ENCODE measurements at regions not wholly inside any gene's neighbourhood (a gene's known extent, or its start where the extent isn't known, plus 50 kb on each side); places are given as distances from the start of the nearest gene placed in this dataset.

DNA sequence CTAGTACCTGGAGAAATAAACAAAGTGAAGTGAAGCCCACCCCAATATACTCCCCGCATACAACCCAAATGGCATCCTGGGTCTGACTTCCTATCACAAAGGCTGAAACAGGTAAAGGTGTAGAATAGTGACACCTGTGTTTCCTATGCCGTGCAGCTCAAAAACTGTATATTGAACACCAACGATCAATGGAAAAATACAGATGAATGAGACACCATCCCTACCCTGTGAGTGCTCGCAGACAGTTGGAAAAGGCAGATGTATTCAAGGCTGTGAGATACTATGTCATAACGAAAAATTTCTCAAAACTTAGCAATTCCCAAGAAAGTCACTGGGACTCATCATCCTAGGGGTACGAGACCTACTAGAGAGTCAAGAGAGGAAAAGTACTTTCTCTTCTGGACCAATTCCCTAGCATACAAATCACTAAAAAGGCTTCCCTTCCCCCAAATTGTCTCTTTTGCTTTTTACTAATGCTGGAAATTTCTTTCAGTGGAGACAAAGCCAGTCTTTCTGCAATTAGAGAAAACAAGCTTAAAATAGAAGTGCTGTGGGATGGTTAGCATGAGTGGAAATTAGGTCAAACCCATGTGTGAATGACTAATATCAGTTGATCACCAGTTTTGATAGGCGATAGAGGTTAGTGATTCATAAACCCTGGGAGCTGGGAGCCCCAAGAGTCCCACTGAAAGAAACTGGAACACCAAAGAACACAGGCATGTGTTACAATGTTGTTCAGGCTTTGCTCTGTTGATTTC is 249.7 kb downstream of the SPTSSA start:
- DNase-seq (ENCODE audit: low read depth), result no peak

DNA sequence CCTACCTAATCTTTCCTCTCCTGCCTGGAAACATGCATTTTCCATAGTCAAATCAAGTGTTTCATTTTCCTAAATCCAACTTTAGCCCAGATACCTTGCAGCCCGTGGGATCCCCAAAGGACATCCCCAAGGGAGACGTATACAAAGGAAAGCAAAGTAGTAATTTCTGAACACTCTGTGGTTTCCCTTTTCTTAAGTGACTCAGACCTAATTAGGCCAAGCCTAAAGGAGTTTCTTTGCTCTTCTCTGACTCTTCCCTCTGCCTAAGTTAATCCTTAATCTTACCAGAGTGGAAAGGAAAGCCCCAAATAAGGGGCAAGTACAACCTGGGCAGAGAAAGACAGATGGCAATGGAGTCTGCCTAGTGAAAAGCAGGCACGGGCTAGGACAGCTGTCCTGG is 250.3 kb downstream of the SPTSSA start:
- DNase-seq (ENCODE audit: low read depth), result no peak

DNA sequence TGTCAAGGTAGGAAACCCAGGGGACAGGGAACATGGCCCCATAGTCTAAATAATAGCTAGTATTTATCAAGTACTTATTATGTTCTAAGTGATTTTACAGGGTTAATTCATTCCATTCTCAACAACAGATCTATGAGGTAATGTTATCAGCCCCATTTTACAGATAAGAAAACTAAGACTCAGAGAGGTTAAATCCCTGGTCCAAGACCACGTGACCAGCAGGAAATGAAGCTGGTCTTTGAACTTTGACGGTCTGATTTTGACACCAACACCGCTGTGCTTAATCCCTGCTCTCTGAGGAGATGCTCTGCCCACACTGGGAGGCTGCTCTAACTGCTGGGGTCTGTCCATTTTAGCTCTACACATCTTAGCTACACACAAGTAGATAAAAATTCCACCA is 253.5 kb downstream of the SPTSSA start:
- DNase-seq (ENCODE audit: low read depth), result no peak

DNA sequence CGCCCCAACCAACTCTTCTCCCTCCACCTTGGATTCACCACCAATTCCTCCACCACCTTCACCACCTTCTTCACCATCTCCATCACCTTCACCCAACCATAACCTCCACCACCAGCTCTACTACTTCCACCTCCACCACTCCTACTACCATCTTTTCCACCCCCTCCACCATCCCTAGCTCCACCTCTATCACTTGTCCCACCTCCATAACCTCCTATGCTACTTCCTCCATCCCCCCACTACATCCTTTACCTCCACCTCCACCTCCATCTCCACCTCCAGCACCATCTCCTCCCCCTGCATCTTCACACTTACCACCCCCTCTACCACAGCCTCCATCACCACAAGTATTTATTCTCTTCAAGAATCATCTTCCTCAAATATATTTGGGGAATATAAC is 254.9 kb upstream of the EGLN3 start:
- no peak for DNase-seq (ENCODE audit: low read depth)

DNA sequence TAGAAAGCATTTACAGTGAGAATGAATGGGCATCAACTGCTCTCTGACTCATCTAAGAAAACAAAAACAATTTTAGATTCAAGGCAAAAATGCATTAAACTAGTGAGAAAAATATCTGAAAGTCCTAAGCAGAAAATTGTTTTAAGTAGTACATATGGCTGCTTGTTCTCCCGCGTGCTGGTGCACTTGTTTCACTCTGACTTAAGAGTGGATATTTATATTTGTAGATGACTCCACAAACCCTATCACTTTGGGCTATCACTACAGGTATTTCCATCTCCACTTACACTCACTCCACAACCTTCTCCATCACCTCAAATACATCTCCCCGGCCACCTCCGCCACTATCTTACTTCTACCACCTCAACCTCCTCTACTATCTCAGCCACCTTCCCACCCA is 253.9 kb upstream of the EGLN3 start:
- DNase-seq (ENCODE audit: low read depth), result no peak

DNA sequence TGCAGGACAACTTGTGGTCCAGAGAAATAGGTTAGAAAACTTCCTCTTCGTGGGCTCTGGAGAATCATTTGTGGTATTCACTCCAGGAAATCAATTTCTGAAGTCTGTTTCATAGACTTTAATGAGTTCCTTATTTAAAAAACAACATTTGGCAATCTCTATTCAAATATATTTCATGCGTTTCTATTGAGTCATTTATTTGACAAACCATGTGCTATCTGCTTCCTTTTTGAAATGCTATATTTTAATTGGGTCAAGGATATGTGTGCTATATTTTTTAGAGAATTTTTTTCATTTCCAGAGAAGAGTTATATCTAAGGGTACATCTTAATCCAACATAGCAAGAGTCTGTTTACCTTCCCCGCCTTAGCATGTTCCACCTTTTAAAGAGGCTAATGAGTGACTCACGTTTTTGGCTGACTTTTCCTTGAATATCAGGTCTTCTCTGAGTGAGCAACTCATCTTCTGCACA is 252.4 kb upstream of the EGLN3 start:
- no peak for DNase-seq (ENCODE audit: low read depth)

DNA sequence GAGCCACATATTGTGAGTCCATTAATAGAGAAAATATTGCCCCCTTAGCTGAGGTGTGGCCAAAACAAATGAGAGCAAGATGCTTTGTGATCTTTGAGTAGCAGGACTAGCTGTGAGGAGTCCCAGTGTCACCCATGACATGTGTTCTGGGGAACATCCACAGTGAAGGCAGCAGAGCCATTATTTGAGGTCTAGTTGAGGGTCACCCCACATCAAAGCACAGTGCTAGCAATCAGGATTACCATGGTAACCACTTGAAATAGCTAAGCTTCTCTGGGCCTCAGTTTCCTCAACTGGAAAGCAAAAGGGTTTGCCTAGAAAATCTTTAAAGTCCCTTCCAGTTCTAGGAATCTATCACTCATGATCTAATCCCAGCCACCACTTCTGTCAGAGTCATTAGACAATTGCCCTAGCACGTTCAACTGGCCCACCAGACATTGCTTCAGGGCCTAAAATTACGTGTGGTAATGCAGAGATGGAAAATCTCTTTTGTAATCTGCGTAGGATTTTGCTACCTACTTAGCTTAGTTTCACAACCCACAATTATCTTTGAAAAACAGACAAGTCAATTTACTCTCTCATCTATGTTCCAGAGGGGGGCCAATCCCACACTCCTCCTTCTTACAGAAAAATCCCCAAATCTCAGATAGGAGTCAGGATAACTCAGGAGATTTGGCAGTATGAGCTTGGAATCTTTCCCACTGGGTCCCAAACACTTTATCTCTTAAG is 251.2 kb upstream of the EGLN3 start:
- no peak for DNase-seq (ENCODE audit: low read depth)

DNA sequence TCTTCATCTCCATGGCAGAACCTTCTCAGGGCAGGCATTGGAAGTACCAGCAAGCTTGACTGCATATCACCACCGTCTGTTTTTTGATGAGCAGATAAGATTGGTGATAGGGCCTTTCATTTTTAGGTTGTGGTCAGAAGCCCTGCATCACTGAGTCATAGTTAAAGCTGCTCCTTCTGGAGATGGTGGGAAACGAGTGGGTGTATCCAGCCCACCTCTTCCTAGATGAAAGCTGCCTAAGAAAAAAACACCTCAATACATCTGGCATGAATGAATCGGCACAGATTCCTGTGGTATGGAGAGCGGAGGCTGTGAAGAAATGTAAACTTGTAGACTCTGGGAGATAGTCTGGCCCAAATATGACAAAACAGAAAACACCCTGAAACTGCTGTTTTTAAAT is 248.7 kb upstream of the EGLN3 start:
- DNase-seq (ENCODE audit: low read depth), result no peak

DNA sequence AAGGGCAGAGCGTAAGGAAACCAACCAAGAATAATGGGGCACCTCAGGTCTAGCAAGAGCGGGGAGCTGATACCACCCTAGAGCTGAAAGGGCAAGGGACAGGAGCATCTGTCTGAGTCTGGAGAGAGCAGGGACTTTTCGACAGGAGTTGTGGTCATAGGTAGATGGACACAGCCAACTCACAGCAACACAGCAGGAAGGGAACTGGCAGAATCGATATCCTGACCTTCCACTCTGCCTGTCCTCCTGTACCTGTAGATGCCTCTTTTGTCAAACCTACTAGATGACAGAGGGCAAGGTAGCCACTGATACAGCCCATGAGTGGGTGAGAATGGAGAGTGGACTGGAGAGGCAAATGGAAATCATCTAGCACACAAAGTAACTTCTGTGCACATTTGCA is 247.2 kb upstream of the EGLN3 start:
- DNase-seq (ENCODE audit: low read depth), result no peak

DNA sequence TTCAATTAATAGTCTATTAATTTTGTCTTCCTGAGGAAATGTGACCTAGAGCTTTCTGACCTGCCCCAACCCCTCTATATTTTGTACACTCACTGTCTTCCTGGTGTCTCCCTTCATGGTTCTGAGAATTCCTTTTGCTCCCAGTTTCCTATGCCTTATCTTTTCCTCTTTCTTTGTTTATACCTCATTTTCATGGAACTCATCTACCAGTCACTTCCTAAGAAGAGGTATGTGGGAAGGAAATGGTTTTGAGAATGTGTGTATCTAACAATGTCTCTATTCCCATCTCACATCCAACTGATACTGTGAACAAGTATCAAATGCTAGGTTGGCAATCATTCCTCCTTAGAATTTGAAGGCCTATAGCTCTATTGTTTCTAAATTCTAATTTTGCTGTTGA is 245.1 kb upstream of the EGLN3 start:
- DNase-seq (ENCODE audit: low read depth), result no peak

DNA sequence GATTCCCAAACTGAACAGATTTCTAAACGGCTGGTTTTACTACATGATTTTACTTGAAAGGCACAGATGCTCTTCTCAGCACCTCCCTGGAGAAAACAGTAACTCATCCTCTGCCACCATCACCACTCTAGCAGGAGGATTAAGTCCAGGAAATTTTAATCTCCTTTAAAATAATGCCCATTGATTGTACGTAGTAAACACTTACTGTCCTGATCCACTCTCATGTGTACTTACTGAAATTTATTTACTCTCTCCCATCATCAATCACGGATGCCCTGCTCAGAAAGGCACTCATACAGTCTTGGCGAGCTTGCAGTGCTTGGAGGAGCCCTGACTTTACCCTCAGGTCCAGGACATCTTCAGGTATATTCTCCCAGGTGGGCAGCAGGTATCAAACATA is 239.8 kb upstream of the EGLN3 start:
- no peak for DNase-seq (ENCODE audit: low read depth)

DNA sequence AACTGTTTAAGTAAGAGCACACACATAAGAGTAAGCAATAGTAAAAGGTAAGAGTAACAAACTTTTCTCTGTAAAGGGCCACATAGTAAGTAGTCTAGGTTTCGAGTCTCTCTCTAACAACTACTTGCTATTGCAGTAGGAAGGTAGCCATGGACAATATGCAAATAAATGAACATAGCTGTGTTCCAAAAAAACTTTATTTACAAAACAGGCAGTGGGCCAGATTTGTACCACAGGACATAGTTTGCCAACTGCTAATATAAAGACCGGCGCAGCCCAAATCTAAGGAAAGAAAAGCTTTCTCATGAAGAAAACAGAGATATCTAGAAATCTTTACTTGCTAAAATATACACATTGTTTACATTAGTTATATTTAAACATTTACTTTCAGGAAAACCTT is 239.0 kb upstream of the EGLN3 start:
- no peak for DNase-seq (ENCODE audit: low read depth)

DNA sequence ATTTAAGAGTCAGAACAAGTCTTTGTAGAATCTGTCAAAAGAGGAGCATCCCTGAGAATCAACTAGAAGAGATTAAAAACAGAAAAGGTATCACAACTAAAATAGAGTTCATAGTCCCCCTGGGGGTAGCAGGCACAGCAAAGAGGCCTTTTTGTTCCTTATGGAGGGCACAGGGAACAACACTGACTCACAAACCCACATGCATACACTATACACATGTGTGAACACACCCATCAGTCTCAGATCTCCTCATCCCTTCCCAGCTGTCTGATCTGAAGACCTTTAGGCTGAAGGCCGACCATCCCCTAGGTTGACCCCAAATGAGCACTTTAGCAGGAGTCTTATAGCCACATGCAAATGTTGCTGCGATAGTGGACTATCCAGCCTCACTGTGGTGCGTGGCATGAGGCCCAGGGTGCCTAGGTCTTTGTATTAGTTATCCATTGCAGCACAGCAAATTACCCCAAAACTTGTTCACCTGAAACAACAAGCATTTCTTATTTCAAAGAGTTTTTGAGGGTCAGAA is 236.7 kb upstream of the EGLN3 start:
- no peak for DNase-seq (ENCODE audit: low read depth)

DNA sequence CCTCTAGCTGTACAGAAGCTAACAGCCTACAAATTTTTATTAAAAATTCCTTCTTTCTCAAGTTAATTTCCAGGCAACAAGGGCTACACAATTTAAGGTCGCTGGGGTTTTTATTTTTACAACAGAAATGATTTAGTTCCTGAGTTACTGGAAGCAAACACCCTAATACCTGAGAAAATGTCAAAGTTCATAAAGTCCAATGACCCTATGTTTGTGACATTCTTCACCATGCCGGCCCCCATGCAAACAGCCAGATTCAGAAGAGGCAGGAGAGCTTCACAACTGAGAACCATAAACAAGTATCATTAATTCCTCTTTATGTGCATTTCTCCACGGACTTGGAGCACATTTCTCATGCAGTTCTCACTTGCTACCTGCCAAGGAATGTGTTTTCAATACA is 236.2 kb upstream of the EGLN3 start:
- DNase-seq (ENCODE audit: low read depth), result no peak

DNA sequence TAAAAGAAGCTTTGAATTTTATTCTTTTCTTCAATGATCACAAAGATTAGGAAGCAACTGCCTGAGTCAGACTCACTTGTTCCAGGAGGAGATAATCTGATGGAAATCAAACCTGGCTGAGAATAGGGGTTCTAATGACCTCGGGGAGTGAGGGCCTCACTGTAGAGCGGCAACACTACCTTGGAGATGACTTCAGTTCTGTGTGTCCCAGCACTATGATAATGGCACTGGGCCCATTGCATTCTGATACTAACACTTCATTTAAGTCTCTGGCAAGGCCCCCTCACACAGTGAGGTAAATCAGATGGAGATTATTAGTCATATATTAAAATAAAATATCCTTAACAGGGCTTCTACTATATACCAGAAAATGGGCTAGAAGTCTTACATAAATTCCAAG is 233.3 kb upstream of the EGLN3 start:
- DNase-seq (ENCODE audit: low read depth), result no peak

DNA sequence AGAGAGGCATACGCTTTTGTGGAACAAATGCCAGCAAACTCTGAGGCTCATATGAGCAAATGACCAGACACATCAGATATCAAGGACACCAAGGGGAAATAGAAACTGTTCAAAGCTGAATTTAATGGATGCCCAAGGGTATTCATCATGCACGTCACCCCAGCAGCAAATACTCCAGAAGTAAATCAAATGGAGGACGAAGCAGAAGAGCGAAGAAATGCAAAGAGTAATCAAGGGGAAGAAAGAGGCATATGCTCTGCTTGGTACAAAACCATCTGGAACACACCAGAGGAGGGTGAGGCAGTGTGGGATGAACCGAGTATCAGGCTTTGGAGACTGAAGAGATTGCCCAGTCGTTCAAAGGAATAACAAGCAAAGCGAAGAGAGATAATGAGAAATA is 232.6 kb upstream of the EGLN3 start:
- no peak for DNase-seq (ENCODE audit: low read depth)

DNA sequence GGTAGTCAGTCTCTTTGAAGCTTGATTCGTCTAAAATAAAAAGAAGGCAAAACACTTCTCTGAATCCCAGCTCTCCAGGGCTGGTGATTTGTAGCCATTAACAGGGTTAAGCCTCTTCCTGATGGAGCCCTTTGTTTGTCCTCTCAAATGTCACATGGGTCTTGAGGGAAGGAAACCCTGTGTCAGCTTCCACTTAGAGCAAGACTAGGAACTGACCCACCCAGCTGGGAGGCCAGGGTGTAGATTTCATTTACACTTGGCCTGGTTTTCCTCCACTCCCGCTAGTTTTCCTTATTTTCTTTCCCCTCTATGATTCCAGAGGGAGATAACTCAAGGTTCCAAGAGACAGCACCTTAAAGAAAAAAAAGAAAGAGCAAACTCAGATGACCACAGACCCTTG is 230.5 kb upstream of the EGLN3 start:
- no peak for DNase-seq (ENCODE audit: low read depth)

DNA sequence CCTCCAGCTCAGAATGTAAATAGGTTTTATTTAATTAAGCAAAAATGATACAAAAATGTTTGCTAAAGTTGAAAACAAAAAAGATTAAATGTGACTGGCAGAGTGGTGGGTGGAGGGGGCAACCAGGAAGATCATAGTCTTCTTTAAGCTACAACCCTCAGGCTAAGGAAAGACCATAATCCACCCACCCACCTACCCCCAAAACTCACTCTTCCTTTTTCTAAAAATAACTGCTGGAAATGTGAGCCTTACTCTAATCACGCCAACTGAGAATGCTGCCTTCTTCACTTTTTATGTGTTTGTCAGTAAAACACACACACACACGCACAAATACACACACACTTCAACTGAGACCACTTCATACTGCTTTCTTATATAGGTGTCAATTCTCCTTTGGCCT is 230.0 kb upstream of the EGLN3 start:
- DNase-seq (ENCODE audit: low read depth), result no peak

DNA sequence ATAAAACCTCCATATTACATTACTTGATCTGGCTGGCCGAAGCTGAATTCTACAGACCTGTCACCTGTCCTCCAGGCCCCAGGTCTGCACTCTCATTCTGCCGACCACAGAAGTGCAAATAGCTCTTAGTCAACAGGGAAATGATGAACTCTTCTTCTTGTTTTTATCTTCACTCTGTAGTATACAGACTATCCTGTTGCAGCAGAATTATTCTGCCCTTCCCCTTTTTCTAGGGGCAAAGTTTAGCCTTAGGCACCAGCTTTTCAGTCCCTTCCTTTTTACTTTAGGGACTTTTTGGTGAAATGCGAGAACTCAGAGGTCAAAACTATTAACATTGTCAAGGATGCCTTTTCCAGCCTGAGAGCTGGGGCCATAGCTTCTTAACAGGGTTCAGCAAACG is 229.6 kb upstream of the EGLN3 start:
- DNase-seq (ENCODE audit: low read depth), result no peak

DNA sequence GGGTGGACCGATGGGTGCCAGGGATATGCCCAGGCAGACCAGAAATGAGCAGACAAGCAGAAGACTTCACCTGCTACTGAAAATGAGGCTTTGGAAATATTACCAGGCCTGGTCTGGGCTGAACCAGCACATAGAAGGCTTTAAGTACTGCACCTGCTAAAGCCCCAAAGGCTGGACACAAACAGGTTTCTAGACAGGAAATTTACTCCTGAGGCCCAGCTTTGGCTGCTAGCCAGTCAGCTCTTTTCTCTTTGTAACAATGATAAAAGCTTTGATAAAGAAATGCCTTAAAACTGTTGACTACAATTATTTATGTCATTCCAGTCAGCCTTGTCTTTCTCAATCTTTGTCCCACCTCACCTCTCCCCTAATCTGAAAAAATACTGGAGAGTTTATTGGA is 228.9 kb upstream of the EGLN3 start:
- DNase-seq (ENCODE audit: low read depth), result no peak

DNA sequence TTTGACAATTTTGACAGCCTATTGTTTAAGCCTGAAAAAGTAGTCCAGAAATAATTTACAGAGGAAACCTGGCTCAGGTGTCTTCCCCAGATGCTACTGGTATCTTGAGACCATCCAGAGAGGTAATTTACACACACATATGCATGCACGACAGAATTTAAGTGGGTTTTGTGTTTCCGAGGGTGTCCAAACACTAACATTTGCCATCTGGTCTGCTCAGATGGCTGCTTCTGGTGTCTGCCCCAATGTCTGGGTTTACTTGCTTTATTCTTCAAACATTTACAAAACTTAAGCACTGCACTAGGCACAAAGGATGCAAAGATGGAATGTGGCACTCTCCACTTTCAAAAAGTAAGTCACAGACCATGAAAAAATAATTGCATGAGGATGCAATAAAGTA is 226.6 kb upstream of the EGLN3 start:
- no peak for DNase-seq (ENCODE audit: low read depth)

DNA sequence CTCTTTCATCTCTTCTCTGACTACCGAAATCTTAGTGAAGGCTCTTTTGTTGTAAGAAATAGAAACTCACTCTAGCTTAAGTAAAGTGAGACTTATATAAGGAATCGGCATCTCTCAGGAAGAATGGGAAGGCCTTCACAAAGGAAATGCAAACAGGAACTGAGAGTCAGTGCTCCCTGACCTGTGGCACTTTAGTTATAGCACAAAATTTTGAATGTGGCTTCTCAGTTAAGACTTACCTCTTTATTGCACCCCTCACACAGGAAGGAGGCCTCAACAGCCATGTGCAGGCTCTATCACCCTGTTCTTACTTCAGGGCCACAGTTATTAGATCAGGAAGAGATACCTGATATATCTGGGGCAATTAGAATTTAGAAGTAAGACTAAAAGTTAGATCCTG is 224.7 kb upstream of the EGLN3 start:
- DNase-seq (ENCODE audit: low read depth), result no peak

DNA sequence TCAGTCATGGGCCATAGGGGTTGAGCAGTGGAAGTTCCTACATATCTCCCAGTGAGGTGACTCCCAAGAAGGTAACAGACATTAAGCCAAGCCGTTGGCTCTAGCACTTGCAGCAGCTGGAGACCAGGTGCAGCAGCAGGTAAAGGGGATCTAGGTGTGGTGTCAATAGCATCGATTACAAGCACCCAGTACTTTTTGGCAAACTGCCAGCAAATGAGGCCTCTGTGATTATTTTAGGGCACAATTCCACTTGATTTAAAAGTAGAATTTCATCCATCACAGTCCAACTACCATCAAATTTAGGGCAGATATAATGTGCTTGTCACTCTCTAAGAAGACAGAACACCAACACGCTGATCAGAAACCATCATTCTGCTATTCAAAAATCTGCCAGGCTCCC is 224.1 kb upstream of the EGLN3 start:
- no peak for DNase-seq (ENCODE audit: low read depth)

DNA sequence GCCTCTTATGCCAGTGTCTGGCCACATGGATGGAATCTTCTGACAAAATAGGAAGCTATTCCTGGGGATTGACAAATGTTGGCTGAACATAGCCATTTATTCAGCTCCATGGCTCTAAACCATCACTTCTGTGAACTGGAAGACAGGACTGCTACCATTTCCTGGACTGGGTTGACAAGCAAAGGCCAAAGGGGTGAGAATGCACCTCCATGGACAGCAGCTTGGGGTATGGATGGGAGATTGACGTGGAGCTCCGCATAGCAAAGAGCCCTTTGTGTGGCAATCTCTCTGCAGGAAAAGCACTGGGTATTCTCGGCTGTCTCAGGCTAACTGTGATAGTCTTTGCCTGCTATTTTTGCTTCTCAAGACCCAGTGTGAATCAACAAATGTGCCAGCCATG is 223.0 kb upstream of the EGLN3 start:
- no peak for DNase-seq (ENCODE audit: low read depth)
